ENCODE measurements at regions not wholly inside any gene's neighbourhood (a gene's known extent, or its start where the extent isn't known, plus 50 kb on each side); places are given as distances from the start of the nearest gene placed in this dataset.

DNA sequence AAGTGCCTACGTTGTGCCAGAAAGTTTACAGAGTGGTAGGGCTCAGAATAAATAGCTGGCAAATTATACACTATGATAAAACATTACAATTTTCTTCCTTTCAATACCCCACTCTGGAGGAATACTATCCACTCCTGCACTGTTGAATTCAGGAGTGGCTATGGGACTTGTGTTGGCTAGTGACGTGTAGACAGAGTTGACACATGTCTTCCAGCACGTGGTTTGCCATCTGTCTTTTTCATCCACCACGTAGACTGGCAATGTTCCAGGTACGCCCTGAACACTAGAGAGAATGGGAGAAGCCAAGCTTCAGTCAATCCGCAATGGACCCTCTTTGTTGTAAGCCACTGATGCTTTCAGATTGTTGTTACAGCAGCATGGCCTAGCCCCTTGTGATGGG lies 168.8 kb upstream of the RBPJ start:
- DNase-seq (ENCODE audit: low spot score): no peak
- H3K27ac ChIP-seq (ENCODE audit: low read depth in 1 of 2, low read length in 2 of 2): no peak overlapping the region
- peaks cover 0 to 2% (median 0%) of the 10 kb centered on the region in 4 donors for H3K9me3 ChIP-seq (ENCODE audit: control insufficient read depth in 4 of 4, low read length in 3 of 4)
- H3K27me3 ChIP-seq (ENCODE audit: control insufficient read depth in 4 of 4, insufficient read depth in 4 of 4, low read length in 3 of 4): peaks cover 0 to 5% (median 2%) of the 10 kb centered on the region in 4 donors
- no peaks in the 10 kb centered on the region for H3K4me1 ChIP-seq (ENCODE audit: control insufficient read depth in 4 of 4, insufficient read depth in 4 of 4, low read length in 3 of 4)
- H3K36me3 ChIP-seq (ENCODE audit: control insufficient read depth in 4 of 4, insufficient read depth in 3 of 4, low read depth in 1 of 4, low read length in 3 of 4): no peaks in the 10 kb centered on the region
- no peak overlapping the region for H3K9ac ChIP-seq (ENCODE audit: low read depth in 1 of 2, low read length in 2 of 2)
- no peak overlapping the region for H3K4me3 ChIP-seq (ENCODE audit: low read depth in 1 of 3, low read length in 3 of 3)
- WGBS: 71% methylated on average over 6 of the region's 6 CpGs
- TF ChIP-seq HNF4G (IDR thresholded peaks at IDR 0.05): no peak
- no peak for TF ChIP-seq GABPA (IDR thresholded peaks at IDR 0.05 in 1 of 2, conservative IDR thresholded peaks at IDR 0.05 in 1 of 2)

DNA sequence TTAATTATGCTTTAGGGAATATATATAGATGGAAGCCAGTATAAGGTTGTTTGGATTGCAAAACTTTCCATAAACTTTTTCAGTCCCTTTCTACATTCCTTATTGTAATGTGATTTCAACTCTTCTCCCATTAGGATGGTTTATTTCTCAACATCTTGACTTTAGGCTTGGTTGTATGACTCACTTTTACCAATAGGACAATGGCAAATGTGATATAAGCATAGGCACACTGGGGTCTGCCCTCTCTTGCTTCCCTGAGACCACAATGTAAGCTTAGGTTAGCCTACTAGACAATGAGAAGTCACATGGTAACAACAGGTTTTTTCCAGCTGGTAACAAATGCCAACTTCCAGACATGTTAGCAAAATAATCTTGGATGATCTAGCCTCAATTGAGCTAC lies 163.3 kb upstream of the RBPJ start:
- H3K4me1 ChIP-seq (ENCODE audit: control insufficient read depth in 4 of 4, insufficient read depth in 4 of 4, low read length in 3 of 4): no peaks in the 10 kb centered on the region
- no peak for DNase-seq (ENCODE audit: low spot score)
- H3K27me3 ChIP-seq (ENCODE audit: control insufficient read depth in 4 of 4, insufficient read depth in 4 of 4, low read length in 3 of 4): no peaks in the 10 kb centered on the region
- H3K9ac ChIP-seq (ENCODE audit: low read depth in 1 of 2, low read length in 2 of 2): no peak overlapping the region
- no peak for TF ChIP-seq HNF4A (conservative IDR thresholded peaks at IDR 0.05)
- TF ChIP-seq RXRA (IDR thresholded peaks at IDR 0.05): no peak
- TF ChIP-seq, protein P1, sequence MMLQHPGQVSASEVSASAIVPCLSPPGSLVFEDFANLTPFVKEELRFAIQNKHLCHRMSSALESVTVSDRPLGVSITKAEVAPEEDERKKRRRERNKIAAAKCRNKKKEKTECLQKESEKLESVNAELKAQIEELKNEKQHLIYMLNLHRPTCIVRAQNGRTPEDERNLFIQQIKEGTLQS (IDR thresholded peaks at IDR 0.05): no peak
- TF ChIP-seq HNF4G (IDR thresholded peaks at IDR 0.05): no peak
- TF ChIP-seq JUND (IDR thresholded peaks at IDR 0.05): no peak
- TF ChIP-seq SP1 (IDR thresholded peaks at IDR 0.05): no peak
- TF ChIP-seq, protein P2, sequence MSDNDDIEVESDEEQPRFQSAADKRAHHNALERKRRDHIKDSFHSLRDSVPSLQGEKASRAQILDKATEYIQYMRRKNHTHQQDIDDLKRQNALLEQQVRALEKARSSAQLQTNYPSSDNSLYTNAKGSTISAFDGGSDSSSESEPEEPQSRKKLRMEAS (IDR thresholded peaks at IDR 0.05): no peak
- TF ChIP-seq, protein P3, sequence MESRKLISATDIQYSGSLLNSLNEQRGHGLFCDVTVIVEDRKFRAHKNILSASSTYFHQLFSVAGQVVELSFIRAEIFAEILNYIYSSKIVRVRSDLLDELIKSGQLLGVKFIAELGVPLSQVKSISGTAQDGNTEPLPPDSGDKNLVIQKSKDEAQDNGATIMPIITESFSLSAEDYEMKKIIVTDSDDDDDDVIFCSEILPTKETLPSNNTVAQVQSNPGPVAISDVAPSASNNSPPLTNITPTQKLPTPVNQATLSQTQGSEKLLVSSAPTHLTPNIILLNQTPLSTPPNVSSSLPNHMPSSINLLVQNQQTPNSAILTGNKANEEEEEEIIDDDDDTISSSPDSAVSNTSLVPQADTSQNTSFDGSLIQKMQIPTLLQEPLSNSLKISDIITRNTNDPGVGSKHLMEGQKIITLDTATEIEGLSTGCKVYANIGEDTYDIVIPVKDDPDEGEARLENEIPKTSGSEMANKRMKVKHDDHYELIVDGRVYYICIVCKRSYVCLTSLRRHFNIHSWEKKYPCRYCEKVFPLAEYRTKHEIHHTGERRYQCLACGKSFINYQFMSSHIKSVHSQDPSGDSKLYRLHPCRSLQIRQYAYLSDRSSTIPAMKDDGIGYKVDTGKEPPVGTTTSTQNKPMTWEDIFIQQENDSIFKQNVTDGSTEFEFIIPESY (IDR thresholded peaks at IDR 0.05): no peak
- no peak for TF ChIP-seq YY1 (IDR thresholded peaks at IDR 0.05)
- TF ChIP-seq, protein P4, sequence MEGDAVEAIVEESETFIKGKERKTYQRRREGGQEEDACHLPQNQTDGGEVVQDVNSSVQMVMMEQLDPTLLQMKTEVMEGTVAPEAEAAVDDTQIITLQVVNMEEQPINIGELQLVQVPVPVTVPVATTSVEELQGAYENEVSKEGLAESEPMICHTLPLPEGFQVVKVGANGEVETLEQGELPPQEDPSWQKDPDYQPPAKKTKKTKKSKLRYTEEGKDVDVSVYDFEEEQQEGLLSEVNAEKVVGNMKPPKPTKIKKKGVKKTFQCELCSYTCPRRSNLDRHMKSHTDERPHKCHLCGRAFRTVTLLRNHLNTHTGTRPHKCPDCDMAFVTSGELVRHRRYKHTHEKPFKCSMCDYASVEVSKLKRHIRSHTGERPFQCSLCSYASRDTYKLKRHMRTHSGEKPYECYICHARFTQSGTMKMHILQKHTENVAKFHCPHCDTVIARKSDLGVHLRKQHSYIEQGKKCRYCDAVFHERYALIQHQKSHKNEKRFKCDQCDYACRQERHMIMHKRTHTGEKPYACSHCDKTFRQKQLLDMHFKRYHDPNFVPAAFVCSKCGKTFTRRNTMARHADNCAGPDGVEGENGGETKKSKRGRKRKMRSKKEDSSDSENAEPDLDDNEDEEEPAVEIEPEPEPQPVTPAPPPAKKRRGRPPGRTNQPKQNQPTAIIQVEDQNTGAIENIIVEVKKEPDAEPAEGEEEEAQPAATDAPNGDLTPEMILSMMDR (IDR thresholded peaks at IDR 0.05; ENCODE audit: low read depth, low read length, missing input control): no peak
- H3K9me3 ChIP-seq (ENCODE audit: control insufficient read depth in 4 of 4, low read length in 3 of 4): no peaks in the 10 kb centered on the region
- no peak overlapping the region for H3K27ac ChIP-seq (ENCODE audit: low read depth in 1 of 2, low read length in 2 of 2)
- H3K36me3 ChIP-seq (ENCODE audit: control insufficient read depth in 4 of 4, insufficient read depth in 3 of 4, low read depth in 1 of 4, low read length in 3 of 4): no peaks in the 10 kb centered on the region
- no peak overlapping the region for H3K4me3 ChIP-seq (ENCODE audit: low read depth in 1 of 3, low read length in 3 of 3)

DNA sequence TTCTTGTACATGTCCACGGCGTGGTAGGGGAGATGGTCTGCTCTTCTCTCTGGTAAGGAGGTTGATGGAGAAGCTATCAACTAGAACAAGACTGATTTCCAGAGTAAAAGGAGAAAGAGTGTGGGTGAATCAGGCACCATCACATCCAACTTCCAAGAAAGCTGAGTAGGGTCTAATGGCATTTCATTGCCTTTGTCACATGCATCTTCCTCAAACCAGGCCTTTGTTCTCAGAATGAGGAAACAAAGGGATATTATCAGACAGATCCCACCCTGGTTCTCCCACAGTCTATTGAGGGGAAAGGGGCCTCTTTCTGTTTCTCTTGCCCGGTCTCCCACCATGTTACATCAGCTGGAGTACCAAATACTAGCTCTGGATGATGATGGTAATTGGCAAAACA lies 160.2 kb upstream of the RBPJ start:
- H3K36me3 ChIP-seq (ENCODE audit: control insufficient read depth in 4 of 4, insufficient read depth in 3 of 4, low read depth in 1 of 4, low read length in 3 of 4): no peaks in the 10 kb centered on the region
- no peaks in the 10 kb centered on the region for H3K4me1 ChIP-seq (ENCODE audit: control insufficient read depth in 4 of 4, insufficient read depth in 4 of 4, low read length in 3 of 4)
- no peak overlapping the region for H3K9ac ChIP-seq (ENCODE audit: low read depth in 1 of 2, low read length in 2 of 2)
- H3K27ac ChIP-seq (ENCODE audit: low read depth in 1 of 2, low read length in 2 of 2): no peak overlapping the region
- no peak for DNase-seq (ENCODE audit: low spot score)
- H3K9me3 ChIP-seq (ENCODE audit: control insufficient read depth in 4 of 4, low read length in 3 of 4): no peaks in the 10 kb centered on the region
- H3K27me3 ChIP-seq (ENCODE audit: control insufficient read depth in 4 of 4, insufficient read depth in 4 of 4, low read length in 3 of 4): no peaks in the 10 kb centered on the region
- 96% methylated on average over 3 of the region's 3 CpGs for WGBS
- no peak overlapping the region for H3K4me3 ChIP-seq (ENCODE audit: low read depth in 1 of 3, low read length in 3 of 3)
- TF ChIP-seq SP1 (IDR thresholded peaks at IDR 0.05) (no peak), FOXA1 (IDR thresholded peaks at IDR 0.05) (no peak), HNF4G (IDR thresholded peaks at IDR 0.05) (no peak), RXRA (IDR thresholded peaks at IDR 0.05) (no peak), YY1 (IDR thresholded peaks at IDR 0.05) (no peak), TAF1 (conservative IDR thresholded peaks at IDR 0.05) (no peak), GABPA (IDR thresholded peaks at IDR 0.05 in 1 of 2, conservative IDR thresholded peaks at IDR 0.05 in 1 of 2) (no peak), JUND (IDR thresholded peaks at IDR 0.05) (no peak), RAD21 (IDR thresholded peaks at IDR 0.05) (no peak), FOXA2 (IDR thresholded peaks at IDR 0.05) (no peak), EGR1 (IDR thresholded peaks at IDR 0.05; ENCODE audit: low read depth in 2 of 2) (no peak), HNF4A (conservative IDR thresholded peaks at IDR 0.05) (no peak)
- TF ChIP-seq, protein P1 (IDR thresholded peaks at IDR 0.05): no peak
- TF ChIP-seq, protein P4 (IDR thresholded peaks at IDR 0.05; ENCODE audit: low read depth, low read length, missing input control): no peak
- TF ChIP-seq, protein P3 (IDR thresholded peaks at IDR 0.05): no peak

Data from liver (tissue), 8 donors.